Lower leg skin (tissue), 4 donors: ENCODE measurements at regions not wholly inside any gene's neighbourhood (a gene's known extent, or its start where the extent isn't known, plus 50 kb on each side); places are given as distances from the start of the nearest gene placed in this dataset.

Experiments used
- DNase-seq, 2 donors: peaks; one replicate each; pipeline ENCODE4 v3.0.0-alpha.2; 2019; ENCODE audit warnings: low spot score in 2 of 2
- H3K4me3 ChIP-seq: fragments of 200-600 bp; sonication (generic); 2 replicates; pipeline ENCODE4 v1.5.1; 2017; ENCODE audit warnings: mild to moderate bottlenecking, low read depth; ENCODE audit not compliant: poor library complexity, severe bottlenecking
- POLR2A ChIP-seq, 2 donors: fragments of 450-650 bp; IDR thresholded peaks; one replicate each; pipeline ENCODE4 v1.6.1; 2016 to 2017; ENCODE audit warnings: antibody characterized with exemption in 2 of 2, mild to moderate bottlenecking in 1 of 2, moderate library complexity in 1 of 2
- WGBS, 2 donors: methylation state at CpG; one replicate each; pipeline ENCODE4 v1.1.5; 2018; 5-methylcytosine and 5-hydroxymethylcytosine counted together
- intact Hi-C: fragments of 100-400 bp; cut with DNase I; formaldehyde crosslinking; loops from one replicate; pipeline ENCODE4 v1.15.0; 2023; ENCODE audit warnings: low total_unique reads
- TF ChIP-seq, protein P1 (sequence below), 3 donors: fragments of 450-650 bp; IDR thresholded peaks; one replicate each; pipeline ENCODE4 v1.5.1; 2016; ENCODE audit warnings: antibody characterized with exemption in 3 of 3, mild to moderate bottlenecking in 3 of 3, moderate library complexity in 2 of 3

DNA sequence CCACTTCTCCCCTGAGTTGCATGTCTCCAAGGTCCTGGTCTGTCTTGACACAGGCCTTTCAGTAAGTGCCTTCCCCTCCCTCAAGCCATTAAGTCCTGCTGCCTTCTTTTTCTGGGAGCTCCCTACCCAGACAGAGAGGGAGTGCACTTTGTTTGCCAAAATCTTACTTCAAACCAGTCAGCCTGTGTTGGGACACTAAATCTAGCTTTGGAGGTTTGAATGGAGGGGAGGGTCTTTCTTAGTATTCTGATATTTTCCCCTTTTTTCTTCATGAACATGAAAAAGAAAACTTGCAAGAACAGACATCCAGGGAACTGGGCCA is 170.7 kb upstream of the PMEPA1 start:
- no peak overlapping the region for H3K4me3 ChIP-seq
- DNase-seq, result no peak
- intact Hi-C loops, result no loop called here
- TF ChIP-seq POLR2A (IDR thresholded peaks at IDR 0.05), result no peak

DNA sequence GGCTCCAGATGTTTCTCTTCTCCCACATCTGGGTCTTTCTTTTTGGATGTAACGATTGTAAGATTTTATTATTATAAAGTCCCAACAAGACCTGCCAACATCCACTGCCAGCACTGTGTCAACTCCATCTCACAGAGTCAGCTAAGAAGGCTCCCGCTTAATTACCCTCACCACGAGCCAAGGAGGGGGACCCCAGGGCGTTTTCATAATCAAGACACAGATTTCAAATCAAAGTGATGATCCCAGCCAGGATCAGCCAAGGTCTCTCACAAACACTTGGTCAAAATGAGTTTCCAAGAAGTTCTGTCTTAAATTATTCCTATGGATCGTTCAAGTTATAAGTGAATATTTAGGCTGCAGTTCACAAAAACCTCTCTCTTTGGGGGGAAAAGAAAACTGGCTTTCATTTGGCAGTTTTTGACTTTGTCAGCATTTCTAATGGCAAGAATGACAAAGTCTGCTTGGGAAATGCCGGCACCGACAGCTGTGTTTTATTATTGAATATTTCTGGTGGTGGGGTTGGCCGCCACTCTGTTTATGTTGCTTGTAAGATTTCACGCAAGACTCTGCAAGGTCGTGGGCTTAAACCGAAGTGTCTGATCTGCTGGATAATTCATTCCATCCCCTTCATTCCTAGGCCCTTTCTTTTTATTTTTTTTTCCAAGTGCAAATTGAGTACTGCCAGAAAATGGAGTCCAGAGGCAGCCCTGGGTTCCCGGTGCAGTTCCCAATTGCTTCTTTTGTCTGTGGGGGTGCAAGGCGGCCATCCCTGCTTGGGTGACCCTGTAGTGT is 170.2 kb upstream of the PMEPA1 start:
- 27 to 28% methylated on average over 13 of the region's 13 CpGs for WGBS, 2 donors
- intact Hi-C loops, result no loop called here
- TF ChIP-seq, protein P1, sequence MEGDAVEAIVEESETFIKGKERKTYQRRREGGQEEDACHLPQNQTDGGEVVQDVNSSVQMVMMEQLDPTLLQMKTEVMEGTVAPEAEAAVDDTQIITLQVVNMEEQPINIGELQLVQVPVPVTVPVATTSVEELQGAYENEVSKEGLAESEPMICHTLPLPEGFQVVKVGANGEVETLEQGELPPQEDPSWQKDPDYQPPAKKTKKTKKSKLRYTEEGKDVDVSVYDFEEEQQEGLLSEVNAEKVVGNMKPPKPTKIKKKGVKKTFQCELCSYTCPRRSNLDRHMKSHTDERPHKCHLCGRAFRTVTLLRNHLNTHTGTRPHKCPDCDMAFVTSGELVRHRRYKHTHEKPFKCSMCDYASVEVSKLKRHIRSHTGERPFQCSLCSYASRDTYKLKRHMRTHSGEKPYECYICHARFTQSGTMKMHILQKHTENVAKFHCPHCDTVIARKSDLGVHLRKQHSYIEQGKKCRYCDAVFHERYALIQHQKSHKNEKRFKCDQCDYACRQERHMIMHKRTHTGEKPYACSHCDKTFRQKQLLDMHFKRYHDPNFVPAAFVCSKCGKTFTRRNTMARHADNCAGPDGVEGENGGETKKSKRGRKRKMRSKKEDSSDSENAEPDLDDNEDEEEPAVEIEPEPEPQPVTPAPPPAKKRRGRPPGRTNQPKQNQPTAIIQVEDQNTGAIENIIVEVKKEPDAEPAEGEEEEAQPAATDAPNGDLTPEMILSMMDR (IDR thresholded peaks at IDR 0.05), result no peak
- TF ChIP-seq POLR2A (IDR thresholded peaks at IDR 0.05), result no peak
- no peak overlapping the region for H3K4me3 ChIP-seq
- peak; percentile 34 to 84 for DNase-seq

DNA sequence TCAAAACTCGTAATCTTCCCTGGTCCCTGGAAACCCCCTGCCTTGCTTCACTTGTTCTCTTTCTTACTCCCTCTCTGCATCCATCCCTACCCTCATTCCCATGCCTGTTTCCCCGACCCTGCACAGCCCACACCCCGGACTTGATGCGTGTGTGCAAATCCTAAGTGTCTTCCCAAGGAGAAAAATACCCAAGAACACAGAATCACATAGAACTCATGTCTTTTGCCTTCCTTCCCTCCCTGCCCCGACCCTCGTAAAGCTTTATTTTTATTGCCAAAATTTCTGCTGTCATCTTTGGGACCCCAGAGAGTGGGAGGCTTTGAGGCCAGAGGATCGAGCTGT is 169.6 kb upstream of the PMEPA1 start:
- TF ChIP-seq, protein P1 (IDR thresholded peaks at IDR 0.05), result no peak
- no peak for TF ChIP-seq POLR2A (IDR thresholded peaks at IDR 0.05)
- 33 to 39% methylated on average over 7 of the region's 7 CpGs for WGBS, 2 donors
- intact Hi-C loops, result no loop called here
- DNase-seq, result peak in 1 of 2 donors; percentile 58
- no peak overlapping the region for H3K4me3 ChIP-seq

DNA sequence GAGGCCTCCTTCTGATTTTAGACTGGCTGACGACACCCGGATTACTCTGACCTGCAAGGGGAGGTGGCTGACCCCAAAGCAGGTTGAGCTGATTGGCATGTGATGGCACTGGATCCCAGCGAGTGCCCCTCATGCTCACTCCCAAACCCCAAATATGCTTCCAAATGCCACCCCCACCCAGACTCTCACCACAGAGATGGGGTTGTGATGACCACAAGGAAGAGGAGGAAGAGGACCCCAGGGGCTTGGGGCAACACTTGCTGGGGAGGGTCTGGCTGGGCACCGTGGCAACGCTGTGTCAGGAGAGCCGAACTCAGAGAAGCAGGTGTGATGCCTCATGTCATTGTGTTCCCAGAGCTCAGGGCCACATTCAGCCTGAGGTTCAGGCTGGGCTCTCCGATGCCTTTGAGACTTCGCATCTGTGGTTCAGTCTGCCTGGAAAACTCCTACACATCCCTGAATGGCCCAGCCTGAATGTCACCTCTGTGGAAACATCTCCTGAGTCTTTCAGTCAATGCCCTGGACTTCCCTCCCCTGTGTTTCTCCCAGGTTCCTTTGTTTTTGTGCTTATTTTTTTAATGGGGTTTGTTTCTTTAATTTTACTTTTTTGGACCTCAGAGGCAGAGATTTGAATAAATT is 169.1 kb upstream of the PMEPA1 start:
- H3K4me3 ChIP-seq, result no peak overlapping the region
- WGBS, 2 donors, result 89% methylated on average over 8 of the region's 8 CpGs
- TF ChIP-seq, protein P1 (IDR thresholded peaks at IDR 0.05), result no peak
- no peak for TF ChIP-seq POLR2A (IDR thresholded peaks at IDR 0.05)
- DNase-seq, result peak in 1 of 2 donors; percentile 56
- intact Hi-C loops, result no loop called here

DNA sequence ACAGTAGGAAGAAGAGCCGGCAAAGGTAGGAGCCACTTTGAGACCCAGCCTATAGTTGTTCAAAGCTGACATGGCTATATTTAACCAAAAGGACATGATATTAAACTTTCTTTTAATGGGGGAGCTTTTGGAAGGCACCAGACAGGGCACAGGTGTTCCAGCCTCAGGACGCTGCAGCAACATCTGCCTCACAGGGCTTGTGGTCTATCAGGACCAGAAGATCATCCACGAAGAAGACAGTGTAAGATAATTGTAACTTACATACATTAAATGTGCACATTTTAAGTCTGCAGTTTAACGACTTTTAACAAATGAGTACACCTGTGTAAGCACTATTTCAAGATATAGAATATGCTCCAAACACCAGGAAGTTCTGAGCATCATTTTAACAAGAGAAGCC is 168.2 kb upstream of the PMEPA1 start:
- intact Hi-C loops, result loop anchor here (1.0 kb wide), 1 partner anchor 35 kb away; no protein-coding TSS in a partner anchor
- no peak for TF ChIP-seq POLR2A (IDR thresholded peaks at IDR 0.05)
- TF ChIP-seq, protein P1 (IDR thresholded peaks at IDR 0.05), result no peak
- 85 to 90% methylated on average over 4 of the region's 4 CpGs for WGBS, 2 donors
- no peak overlapping the region for H3K4me3 ChIP-seq
- no peak for DNase-seq

DNA sequence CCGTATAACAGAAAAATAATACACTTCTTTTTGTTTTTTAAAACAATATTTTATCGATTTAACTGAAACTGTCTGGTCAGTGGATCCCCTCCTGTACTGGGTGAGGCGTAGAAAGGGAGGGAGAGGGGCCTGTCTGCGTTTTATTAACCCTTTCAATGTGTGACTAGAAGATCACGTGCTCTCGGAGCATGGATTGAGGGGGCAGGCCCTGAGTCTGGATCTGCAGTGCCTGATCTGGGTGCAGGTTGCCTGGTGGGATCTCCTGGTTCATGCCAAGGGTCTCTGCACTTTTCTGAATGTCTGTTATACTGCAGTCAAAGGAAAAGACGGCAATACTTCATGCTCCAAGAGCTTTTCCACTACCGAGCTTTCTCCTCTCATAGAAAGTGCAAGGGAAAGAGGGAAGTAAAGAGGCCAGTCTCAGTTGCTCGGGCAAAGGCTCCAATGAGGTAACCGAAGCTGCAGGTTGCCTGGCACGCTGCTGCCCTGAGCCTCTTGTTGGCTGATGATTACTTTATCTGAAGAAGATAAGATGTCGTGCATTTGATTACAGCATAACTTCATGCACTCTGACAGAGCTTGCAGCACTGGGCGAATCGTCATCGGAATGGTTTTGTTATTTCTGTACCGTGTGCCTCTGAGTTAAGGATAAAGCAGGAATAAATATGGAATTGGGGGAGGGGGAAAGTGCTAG is 167.5 kb upstream of the PMEPA1 start:
- intact Hi-C loops, result loop anchor here (1.0 kb wide), 1 partner anchor 34 kb away; no protein-coding TSS in a partner anchor
- DNase-seq, result peak; percentile 3 to 53
- TF ChIP-seq, protein P1 (IDR thresholded peaks at IDR 0.05), result no peak
- TF ChIP-seq POLR2A (IDR thresholded peaks at IDR 0.05), result no peak
- 81 to 84% methylated on average over 16 of the region's 16 CpGs for WGBS, 2 donors
- H3K4me3 ChIP-seq, result no peak overlapping the region
